DOHH2 (cell line): ENCODE measurements at regions not wholly inside any gene's neighbourhood (a gene's known extent, or its start where the extent isn't known, plus 50 kb on each side); places are given as distances from the start of the nearest gene placed in this dataset.

Source experiments
- H3F3A ChIP-seq: fragments of 200-600 bp; sonication (generic), shearing (Covaris generic); 2 replicates; pipeline ENCODE4 v1.6.0; 2016; ENCODE audit warnings: antibody characterized with exemption, mild to moderate bottlenecking; ENCODE audit not compliant: control insufficient read depth, insufficient read depth
- H3K27ac ChIP-seq: fragments of 200-600 bp; sonication (generic); 2 replicates; pipeline ENCODE4 v1.5.1; 2014; ENCODE audit warnings: low read depth, mild to moderate bottlenecking, low read length, moderate library complexity
- H3K27me3 ChIP-seq: fragments of 200-600 bp; sonication (generic); 2 replicates; pipeline ENCODE4 v1.6.1; 2014; ENCODE audit warnings: mild to moderate bottlenecking, low read length, mixed read lengths; ENCODE audit not compliant: control insufficient read depth
- H3K36me3 ChIP-seq: fragments of 200-600 bp; sonication (generic); 2 replicates; pipeline ENCODE4 v1.6.1; 2014; ENCODE audit warnings: mild to moderate bottlenecking, low read length, moderate library complexity, mixed read lengths; ENCODE audit not compliant: control insufficient read depth
- H3K4me1 ChIP-seq: fragments of 200-600 bp; sonication (generic); 2 replicates; pipeline ENCODE4 v1.6.1; 2014; ENCODE audit warnings: mild to moderate bottlenecking, low read length, mixed read lengths; ENCODE audit not compliant: control insufficient read depth
- H3K4me2 ChIP-seq: fragments of 200-600 bp; sonication (generic); 2 replicates; pipeline ENCODE4 v1.6.0; 2014; ENCODE audit warnings: mild to moderate bottlenecking, low read length, moderate library complexity
- H3K4me3 ChIP-seq: fragments of 200-600 bp; sonication (generic); 2 replicates; pipeline ENCODE4 v1.5.1; 2014; ENCODE audit warnings: mild to moderate bottlenecking, low read length, mixed read lengths
- H3K79me2 ChIP-seq: fragments of 200-600 bp; sonication (generic); 2 replicates; pipeline ENCODE4 v1.6.1; 2014; ENCODE audit warnings: mild to moderate bottlenecking, low read length, mixed read lengths; ENCODE audit not compliant: control insufficient read depth
- H3K9me2 ChIP-seq: fragments of 200-600 bp; sonication (generic); replicated peaks from 2 replicates; pipeline ENCODE4 v1.6.1; 2014; ENCODE audit warnings: mild to moderate bottlenecking, low read length, mixed read lengths; ENCODE audit not compliant: control insufficient read depth
- H3K9me3 ChIP-seq: fragments of 200-600 bp; sonication (generic); 2 replicates; pipeline ENCODE4 v1.6.1; 2014; ENCODE audit warnings: antibody characterized with exemption, low read length, mixed read lengths; ENCODE audit not compliant: control insufficient read depth, insufficient read depth
- H4K20me1 ChIP-seq: fragments of 200-600 bp; sonication (generic); 2 replicates; pipeline ENCODE4 v1.6.0; 2014; ENCODE audit warnings: low read depth, mild to moderate bottlenecking, antibody characterized with exemption, low read length, moderate library complexity; ENCODE audit not compliant: control insufficient read depth, insufficient read depth
- CTCF ChIP-seq: fragments of 200-600 bp; sonication (generic); IDR thresholded peaks from one replicate; pipeline ENCODE4 v1.5.1; 2014; ENCODE audit warnings: antibody characterized with exemption, mild to moderate bottlenecking, low read depth, low read length; ENCODE audit not compliant: poor library complexity, severe bottlenecking
- EZH2phosphoT487 ChIP-seq: fragments of 200-600 bp; sonication (generic); IDR thresholded peaks from 2 replicates; pipeline ENCODE4 v1.6.1; 2017; ENCODE audit warnings: borderline replicate concordance, mild to moderate bottlenecking, antibody characterized with exemption, low read length, moderate library complexity, mixed read lengths

GRCh38 chr1:227378871-227379554, 60.7 kb upstream of the CDC42BPA start:
- no peaks in the 10 kb centered on the region for H3K27me3 ChIP-seq
- H3K4me3 ChIP-seq = no peak overlapping the region
- no peaks in the 10 kb centered on the region for H3K9me2 ChIP-seq
- H4K20me1 ChIP-seq = no peaks in the 10 kb centered on the region
- TF ChIP-seq EZH2phosphoT487 = no peak
- no peaks in the 10 kb centered on the region for H3K4me1 ChIP-seq
- no peaks in the 10 kb centered on the region for H3F3A ChIP-seq
- H3K36me3 ChIP-seq = no peaks in the 10 kb centered on the region
- no peak overlapping the region for H3K27ac ChIP-seq
- H3K9me3 ChIP-seq = no peaks in the 10 kb centered on the region
- H3K4me2 ChIP-seq = no peak overlapping the region
- no peaks in the 10 kb centered on the region for H3K79me2 ChIP-seq

DNA sequence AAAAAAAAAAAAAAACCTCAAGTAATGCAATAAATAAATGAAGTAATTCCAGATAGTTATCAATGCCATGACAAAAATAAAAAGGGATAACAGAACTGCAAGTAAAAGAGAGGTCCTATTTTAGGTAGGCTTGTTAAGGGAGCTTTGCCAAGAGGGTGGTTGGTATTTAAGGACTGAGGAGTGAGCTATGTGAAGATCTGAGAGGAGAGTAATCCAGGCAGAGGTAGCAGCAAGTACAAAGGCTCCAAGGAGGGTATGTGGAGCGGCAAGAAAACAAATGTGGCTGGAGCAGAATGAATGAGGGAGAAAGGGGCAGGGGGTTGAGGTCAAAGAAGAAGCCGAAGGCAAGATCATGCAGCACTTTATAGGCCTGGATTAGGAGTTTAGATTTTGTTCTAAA, 59.9 kb upstream of the CDC42BPA start:
- no peaks in the 10 kb centered on the region for H3K36me3 ChIP-seq
- no peaks in the 10 kb centered on the region for H3F3A ChIP-seq
- H3K4me3 ChIP-seq = no peak overlapping the region
- no peaks in the 10 kb centered on the region for H3K9me3 ChIP-seq
- H3K27me3 ChIP-seq = no peaks in the 10 kb centered on the region
- no peaks in the 10 kb centered on the region for H3K79me2 ChIP-seq
- no peak overlapping the region for H3K27ac ChIP-seq
- TF ChIP-seq EZH2phosphoT487 (no peak), CTCF (no peak)
- H3K4me1 ChIP-seq = no peaks in the 10 kb centered on the region
- no peak overlapping the region for H3K4me2 ChIP-seq
- H4K20me1 ChIP-seq = no peaks in the 10 kb centered on the region
- no peaks in the 10 kb centered on the region for H3K9me2 ChIP-seq

DNA sequence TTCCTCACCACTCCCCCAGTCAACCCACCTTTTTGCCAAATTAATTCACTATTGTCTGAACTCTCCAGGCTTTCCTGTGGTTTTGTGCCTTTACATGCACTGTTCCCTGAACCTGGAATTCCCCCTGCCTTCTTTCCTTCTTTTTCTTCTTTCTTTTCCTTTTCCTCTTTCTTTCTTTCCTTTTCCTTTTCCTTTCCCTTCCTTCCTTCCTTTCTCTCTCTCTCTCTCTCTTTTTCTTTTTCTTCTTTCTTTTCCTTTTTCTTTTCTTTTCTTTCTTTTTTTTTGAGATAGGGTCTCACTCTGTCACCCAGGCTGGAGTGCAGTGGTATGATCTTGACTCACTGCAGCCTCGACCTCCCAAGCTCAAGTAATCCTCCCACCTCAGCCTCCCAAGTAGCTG, 56.6 kb upstream of the CDC42BPA start:
- Histone ChIP-seq H3K9me3 (no peaks in the 10 kb centered on the region), H3K79me2 (no peaks in the 10 kb centered on the region), H3K27me3 (no peaks in the 10 kb centered on the region), H3F3A (no peaks in the 10 kb centered on the region), H3K27ac (no peak overlapping the region), H3K36me3 (no peaks in the 10 kb centered on the region), H3K4me3 (no peak overlapping the region), H3K9me2 (no peaks in the 10 kb centered on the region), H4K20me1 (no peaks in the 10 kb centered on the region), H3K4me1 (no peaks in the 10 kb centered on the region), H3K4me2 (no peak overlapping the region)
- TF ChIP-seq EZH2phosphoT487 = no peak
- no peak for TF ChIP-seq CTCF

DNA sequence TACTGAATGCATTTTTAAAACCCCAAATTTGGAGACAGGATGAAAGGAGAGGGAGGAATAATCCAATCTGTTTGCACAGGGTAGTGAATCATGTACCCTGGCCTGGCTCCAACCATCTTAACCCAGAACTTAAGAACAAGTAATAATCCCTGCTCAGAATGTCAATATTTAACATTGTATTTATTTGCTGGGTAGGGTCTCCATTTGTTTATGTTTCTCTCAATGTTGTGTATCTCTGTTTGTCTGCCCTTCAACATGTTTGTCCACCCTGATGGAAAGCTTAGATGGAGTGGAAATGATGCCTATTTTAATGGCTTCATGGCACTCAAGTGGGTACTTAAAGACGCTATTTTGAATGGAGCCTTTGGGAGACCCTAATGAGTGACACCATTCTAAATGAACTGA, 54.4 kb upstream of the CDC42BPA start:
- TF ChIP-seq EZH2phosphoT487 (no peak), CTCF (no peak)
- Histone ChIP-seq H4K20me1 (no peaks in the 10 kb centered on the region), H3K79me2 (no peaks in the 10 kb centered on the region)

More for the DNA sequence above, 54.4 kb upstream of the CDC42BPA start:
- H3K4me1 ChIP-seq = no peaks in the 10 kb centered on the region
- H3K4me2 ChIP-seq = no peak overlapping the region
- no peaks in the 10 kb centered on the region for H3F3A ChIP-seq
- no peak overlapping the region for H3K4me3 ChIP-seq
- H3K27ac ChIP-seq = no peak overlapping the region
- H3K9me2 ChIP-seq = no peaks in the 10 kb centered on the region
- H3K36me3 ChIP-seq = no peaks in the 10 kb centered on the region
- no peaks in the 10 kb centered on the region for H3K27me3 ChIP-seq
- H3K9me3 ChIP-seq = no peaks in the 10 kb centered on the region
